H4 (cell line): ENCODE measurements at regions not wholly inside any gene's neighbourhood (a gene's known extent, or its start where the extent isn't known, plus 50 kb on each side); places are given as distances from the start of the nearest gene placed in this dataset.

Experiments used
- DNase-seq: peaks from one replicate; pipeline ENCODE4 v3.0.0-alpha.2; 2015; ENCODE audit warnings: low spot score

GRCh38 chr2:18934886-18935285, 345.5 kb upstream of the NT5C1B start:
- peak; percentile 8 for DNase-seq

- DNase-seq: no peak
Measured at GRCh38 chr2:18932853-18933252, 343.5 kb upstream of the NT5C1B start.

- no peak for DNase-seq
Measured at GRCh38 chr2:18930971-18931370, 341.6 kb upstream of the NT5C1B start.

GRCh38 chr2:18927525-18928232, 338.3 kb upstream of the NT5C1B start:
- no peak for DNase-seq

- DNase-seq: no peak
Measured at GRCh38 chr2:18926631-18927524, 337.5 kb upstream of the NT5C1B start.

GRCh38 chr2:18925296-18925695, 335.9 kb upstream of the NT5C1B start:
- peak; percentile 61 for DNase-seq

GRCh38 chr2:18924886-18925285, 335.5 kb upstream of the NT5C1B start:
- no peak for DNase-seq

GRCh38 chr2:18924386-18924785, 335.0 kb upstream of the NT5C1B start:
- no peak for DNase-seq

- no peak for DNase-seq
Measured at GRCh38 chr2:18922276-18922675, 332.9 kb upstream of the NT5C1B start.

- no peak for DNase-seq
Measured at GRCh38 chr2:18918280-18918679, 328.9 kb upstream of the NT5C1B start.

GRCh38 chr2:18915227-18915626, 325.9 kb upstream of the NT5C1B start:
- DNase-seq: no peak

- no peak for DNase-seq
Measured at GRCh38 chr2:18913512-18913911, 324.1 kb upstream of the NT5C1B start.

- DNase-seq: no peak
Measured at GRCh38 chr2:18912225-18912888, 323.0 kb upstream of the NT5C1B start.

GRCh38 chr2:18911416-18911815, 322.0 kb upstream of the NT5C1B start:
- DNase-seq: no peak

- DNase-seq: peak; percentile 21
Measured at GRCh38 chr2:18910843-18911242, 321.5 kb upstream of the NT5C1B start.

GRCh38 chr2:18907937-18908336, 318.6 kb upstream of the NT5C1B start:
- no peak for DNase-seq

GRCh38 chr2:18907508-18907907, 318.1 kb upstream of the NT5C1B start:
- DNase-seq: no peak

- no peak for DNase-seq
Measured at GRCh38 chr2:18903750-18904149, 314.4 kb upstream of the NT5C1B start.

- DNase-seq: no peak
Measured at GRCh38 chr2:18901242-18901641, 311.9 kb upstream of the NT5C1B start.

- no peak for DNase-seq
Measured at GRCh38 chr2:18900691-18901141, 311.3 kb upstream of the NT5C1B start.

- no peak for DNase-seq
Measured at GRCh38 chr2:18899725-18900124, 310.4 kb upstream of the NT5C1B start.

- no peak for DNase-seq
Measured at GRCh38 chr2:18898271-18898670, 308.9 kb upstream of the NT5C1B start.
